ENCODE measurements at regions not wholly inside any gene's neighbourhood (a gene's known extent, or its start where the extent isn't known, plus 50 kb on each side); places are given as distances from the start of the nearest gene placed in this dataset.
A peak's percentile ranks its signal among the peaks of the same experiment; 100 is the strongest.
"Not testable (repeated sequence)": the region's sequence is repeated elsewhere in the genome, so short reads cannot be mapped to it uniquely, and the experiment has no call there.

GRCh38 chr21:14753466-14754258 is 207.5 kb upstream of the SAMSN1 start:
- DNase-seq: no peak

GRCh38 chr21:14753069-14753465 is 207.0 kb upstream of the SAMSN1 start:
- no peak for DNase-seq

GRCh38 chr21:14752345-14752909 is 206.3 kb upstream of the SAMSN1 start:
- DNase-seq: no peak

- DNase-seq: no peak
Observed at GRCh38 chr21:14751602-14752344, 205.7 kb upstream of the SAMSN1 start.

DNA sequence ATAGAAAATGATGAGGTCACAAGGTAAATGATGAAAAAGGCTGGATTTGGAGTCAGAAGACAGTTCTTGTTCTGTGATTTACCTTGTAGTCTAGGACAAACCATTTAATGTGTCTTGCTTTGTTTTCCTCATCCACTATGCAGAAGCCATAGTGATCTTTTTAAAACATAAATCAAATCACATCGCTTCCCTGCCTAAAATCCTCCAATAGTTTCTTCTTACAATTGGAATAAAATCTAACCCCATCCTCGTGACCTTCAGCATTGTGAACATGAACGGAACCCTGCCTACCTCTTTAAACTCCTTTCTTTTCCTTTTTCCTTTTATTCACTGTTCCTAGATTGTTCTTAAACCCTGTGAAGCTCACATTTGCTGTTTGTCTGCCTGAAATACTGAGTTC is 204.9 kb upstream of the SAMSN1 start:
- DNase-seq: no peak

DNA sequence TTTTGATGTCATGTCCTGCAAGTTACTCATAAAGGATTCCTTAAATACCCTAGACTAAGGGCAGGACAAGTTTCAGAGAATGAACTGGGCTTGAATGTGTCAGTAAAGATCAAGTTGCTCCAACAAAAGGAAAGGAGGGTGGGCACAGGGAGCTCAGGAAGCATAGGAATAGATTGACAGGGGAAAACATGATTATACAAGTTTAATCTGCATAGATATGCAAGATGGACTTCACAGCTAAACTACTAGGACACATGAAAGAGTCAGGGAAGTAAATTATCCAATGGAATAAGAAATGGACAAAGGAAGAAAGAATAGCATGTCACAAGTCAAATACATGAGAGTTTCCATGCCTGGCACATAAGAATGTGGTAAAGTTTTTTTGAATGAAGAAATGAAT is 203.9 kb upstream of the SAMSN1 start:
- no peak for DNase-seq

GRCh38 chr21:14748662-14749061 is 202.5 kb upstream of the SAMSN1 start:
- DNase-seq: no peak

DNA sequence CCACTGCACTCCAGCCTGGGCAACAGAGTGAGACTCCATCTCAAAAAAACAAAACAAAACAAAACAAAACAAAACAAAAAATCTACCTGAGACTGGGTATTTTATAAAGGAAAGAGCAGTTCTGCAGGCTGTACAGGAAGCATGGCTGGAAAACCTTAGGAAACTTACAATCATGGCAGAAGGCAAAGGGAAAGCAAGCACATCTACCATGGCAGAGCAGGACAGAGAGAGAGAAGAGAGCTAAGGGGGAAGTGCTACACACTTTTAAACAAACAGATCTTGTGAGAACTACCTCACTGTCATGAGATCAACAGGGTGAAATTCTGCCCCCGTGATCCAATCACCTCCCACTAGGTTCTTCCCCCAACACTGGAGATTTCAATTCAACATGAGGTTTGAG is 198.3 kb upstream of the SAMSN1 start:
- DNase-seq: no peak

GRCh38 chr21:14742119-14742518 is 196.0 kb upstream of the SAMSN1 start:
- DNase-seq: no peak

DNA sequence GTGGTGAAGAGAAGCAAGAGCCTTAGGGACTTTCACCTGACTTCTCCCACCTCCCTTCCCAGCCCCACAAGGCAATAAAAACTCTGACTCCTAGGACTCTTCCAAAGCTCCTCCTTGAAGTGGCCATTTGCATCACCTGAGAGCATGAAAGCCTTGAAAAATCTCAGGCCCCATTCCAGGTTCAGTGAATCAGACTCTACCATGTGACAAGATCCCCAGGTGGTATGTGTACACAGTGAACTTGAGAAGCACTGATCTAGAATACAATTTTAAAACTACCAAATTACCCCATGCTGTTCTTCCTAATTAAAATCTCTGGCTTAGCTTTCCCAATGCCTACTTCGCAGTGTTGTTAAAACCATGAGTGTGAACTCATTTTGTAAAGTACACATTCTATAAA is 195.1 kb upstream of the SAMSN1 start:
- no peak for DNase-seq

DNA sequence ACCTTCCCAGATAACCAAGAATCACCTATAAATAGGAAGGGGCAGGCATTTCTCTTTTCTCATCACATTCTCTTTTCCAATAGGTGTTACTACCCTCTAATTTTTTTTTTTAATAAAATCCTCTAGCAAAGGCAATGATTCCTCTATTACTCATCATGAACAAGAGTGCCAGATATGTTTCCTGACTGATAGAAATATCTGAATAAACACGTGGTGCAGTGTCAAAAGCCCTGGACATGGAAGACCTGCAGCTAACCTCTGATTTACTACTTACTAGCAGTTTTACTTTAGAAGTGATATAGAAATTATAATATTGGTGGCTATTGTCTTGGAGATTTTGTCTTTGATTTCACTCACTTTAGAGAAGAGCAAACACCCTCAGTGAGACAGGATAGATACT is 194.6 kb upstream of the SAMSN1 start:
- no peak for DNase-seq

DNA sequence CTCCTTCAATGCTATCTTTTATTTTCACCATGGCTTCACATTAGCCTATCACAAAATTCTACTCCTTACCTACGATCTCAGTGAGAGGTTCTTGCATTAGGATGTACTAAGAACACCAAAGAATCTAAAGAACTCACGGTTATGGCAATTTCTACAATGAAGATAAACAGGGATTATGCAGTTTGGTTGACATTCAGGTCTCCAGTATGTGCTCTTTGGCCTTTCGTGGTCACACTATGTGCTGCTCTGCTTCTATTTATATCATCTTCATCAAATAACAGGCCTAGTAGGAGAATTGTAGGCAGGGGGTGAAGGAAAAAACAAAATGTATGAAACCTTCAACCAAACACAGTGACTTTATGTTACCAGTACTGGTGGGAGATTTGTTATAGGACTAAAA is 194.0 kb upstream of the SAMSN1 start:
- no peak for DNase-seq

DNA sequence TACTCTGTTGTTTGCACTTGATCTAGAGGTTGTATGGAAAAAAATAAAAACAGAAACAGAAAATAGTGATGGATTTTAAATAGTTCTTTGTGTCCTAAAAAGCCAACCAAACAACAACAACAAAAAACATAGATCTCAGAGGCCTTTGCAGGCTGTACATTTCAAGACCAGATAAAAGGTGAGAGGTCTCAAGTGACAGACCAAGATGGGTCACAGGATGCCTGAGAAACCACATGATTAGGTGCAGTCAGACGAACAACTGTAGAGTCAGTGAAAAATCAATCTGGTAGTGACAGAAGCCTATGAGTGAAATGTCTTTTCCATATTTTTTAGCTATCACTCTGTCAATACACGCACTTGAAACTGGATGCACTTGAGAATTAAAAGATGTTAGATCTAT is 193.5 kb upstream of the SAMSN1 start:
- no peak for DNase-seq

- not testable (repeated sequence) for DNase-seq
Observed at GRCh38 chr21:14738576-14738975, 192.5 kb upstream of the SAMSN1 start.

DNA sequence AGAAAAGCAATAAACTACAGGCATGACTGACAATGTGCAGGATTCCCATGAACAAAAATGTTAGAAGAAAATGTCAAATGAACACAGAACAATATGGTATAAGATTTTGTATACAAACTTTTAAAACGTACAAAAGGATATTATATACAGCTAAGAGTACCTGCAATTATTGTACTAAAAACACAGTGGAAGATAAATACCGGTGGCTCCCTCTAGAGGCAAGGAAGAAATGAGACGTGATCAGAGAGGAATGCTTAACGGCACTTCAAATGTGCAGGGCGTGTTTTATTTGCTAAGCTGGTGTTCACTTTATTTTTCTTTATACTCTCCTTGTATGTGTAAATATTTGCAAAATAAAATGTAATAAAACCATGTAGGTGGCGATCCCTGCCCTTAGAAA is 191.8 kb upstream of the SAMSN1 start:
- DNase-seq: peak; percentile 81 to 90

GRCh38 chr21:14737284-14737691 is 191.2 kb upstream of the SAMSN1 start:
- DNase-seq: peak in 1 of 2 experiments; percentile 7

- DNase-seq: no peak
Observed at GRCh38 chr21:14736672-14737071, 190.6 kb upstream of the SAMSN1 start.

- no peak for DNase-seq
Observed at GRCh38 chr21:14736162-14736561, 190.0 kb upstream of the SAMSN1 start.

DNA sequence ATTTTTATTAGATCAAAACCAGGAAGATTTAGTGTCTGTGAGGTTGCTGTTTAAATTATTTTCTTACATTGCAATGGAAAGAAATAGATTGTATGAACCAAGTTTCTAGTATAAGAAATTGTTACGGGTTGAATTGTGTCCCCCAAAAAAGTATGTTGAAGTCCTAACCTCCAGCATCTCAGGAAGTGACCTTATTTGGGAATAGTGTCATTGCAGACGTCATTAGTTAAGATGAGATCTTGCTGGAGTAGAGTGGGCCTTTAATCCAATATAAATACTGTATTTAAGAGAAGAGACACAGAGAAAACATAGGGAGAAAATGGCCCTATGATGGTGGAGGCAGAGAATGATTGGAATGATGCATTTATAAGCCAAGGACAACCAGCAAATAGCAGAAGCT is 188.7 kb upstream of the SAMSN1 start:
- DNase-seq: no peak

- peak; percentile 44 to 46 for DNase-seq
Observed at GRCh38 chr21:14734191-14734590, 188.1 kb upstream of the SAMSN1 start.

GRCh38 chr21:14725219-14725618 is 179.1 kb upstream of the SAMSN1 start:
- no peak for DNase-seq

GRCh38 chr21:14722841-14723483 is 176.8 kb upstream of the SAMSN1 start:
- no peak for DNase-seq

- no peak for DNase-seq
Observed at GRCh38 chr21:14720237-14720636, 174.1 kb upstream of the SAMSN1 start.

DNA sequence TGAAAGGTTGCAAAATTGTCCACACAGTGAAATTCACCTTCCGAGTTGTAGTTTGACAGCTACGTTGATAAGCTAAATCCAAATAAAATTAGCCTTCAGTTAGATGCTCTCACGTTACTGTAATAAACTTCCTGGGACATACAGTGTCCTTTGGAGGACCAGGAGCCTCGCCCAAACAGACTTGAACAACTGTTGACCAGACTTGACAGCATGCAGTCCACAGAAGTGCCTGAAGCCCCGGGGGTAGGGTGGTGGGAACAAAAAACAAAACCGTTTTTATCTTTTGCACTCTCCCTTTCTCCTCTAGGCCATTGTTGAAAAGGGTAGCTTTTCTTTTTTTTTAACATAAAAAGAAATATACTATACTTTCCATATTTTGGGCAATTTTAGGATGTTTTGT is 172.8 kb upstream of the SAMSN1 start:
- DNase-seq: no peak
